Neuronal stem cell (in vitro differentiated cells): ENCODE measurements at regions not wholly inside any gene's neighbourhood (a gene's known extent, or its start where the extent isn't known, plus 50 kb on each side); places are given as distances from the start of the nearest gene placed in this dataset.
A peak's percentile ranks its signal among the peaks of the same experiment; 100 is the strongest.

Experiments used
- DNase-seq: peaks from one replicate; pipeline ENCODE4 v3.0.0-alpha.2; 2013; ENCODE audit warnings: low spot score
- H2AFZ ChIP-seq: one replicate; pipeline ENCODE4 v1.6.1; 2013; ENCODE audit warnings: mild to moderate bottlenecking, low read length, inconsistent platforms
- H2AK5ac ChIP-seq: 2 replicates; pipeline ENCODE4 v1.6.1; 2013; ENCODE audit warnings: low read depth, mild to moderate bottlenecking, inconsistent platforms, low read length, moderate library complexity, mixed read lengths
- H2BK120ac ChIP-seq: 2 replicates; pipeline ENCODE4 v1.6.1; 2013; ENCODE audit warnings: low read depth, mild to moderate bottlenecking, inconsistent platforms, low read length, moderate library complexity, mixed read lengths
- H2BK12ac ChIP-seq: one replicate; pipeline ENCODE4 v1.6.1; 2013; ENCODE audit warnings: low read length, inconsistent platforms
- H2BK15ac ChIP-seq: 2 replicates; pipeline ENCODE4 v1.6.1; 2013; ENCODE audit warnings: mild to moderate bottlenecking, low read length, inconsistent platforms, mixed read lengths
- H2BK5ac ChIP-seq: one replicate; pipeline ENCODE4 v1.6.1; 2013; ENCODE audit warnings: inconsistent platforms, mild to moderate bottlenecking, low read length, moderate library complexity
- H3K14ac ChIP-seq: one replicate; pipeline ENCODE4 v1.6.1; 2013; ENCODE audit warnings: low read length, inconsistent platforms
- H3K18ac ChIP-seq: 2 replicates; pipeline ENCODE4 v1.6.1; 2013; ENCODE audit warnings: low read length, inconsistent platforms
- H3K23ac ChIP-seq: 2 replicates; pipeline ENCODE4 v1.6.1; 2013; ENCODE audit warnings: low read depth, mild to moderate bottlenecking, mixed read lengths, low read length, inconsistent platforms; ENCODE audit not compliant: poor library complexity
- H3K27ac ChIP-seq: replicated peaks from 3 replicates; pipeline ENCODE4 v1.5.1; 2013; ENCODE audit warnings: low read length, inconsistent platforms
- H3K27me3 ChIP-seq, 3 experiments: 2 replicates each; pipeline ENCODE4 v1.6.1; 2013; ENCODE audit warnings: low read length in 3 of 3, mild to moderate bottlenecking in 2 of 3, inconsistent platforms in 1 of 3, low read depth in 1 of 3, mixed read lengths in 1 of 3, moderate library complexity in 1 of 3; ENCODE audit not compliant: control insufficient read depth in 3 of 3, insufficient read depth in 3 of 3
- H3K36me3 ChIP-seq, 2 donors: replicated peaks in 1 of 2; 2 replicates each; pipeline ENCODE4 v1.6.1; 2013; ENCODE audit warnings: low read length in 2 of 2; ENCODE audit not compliant: control insufficient read depth in 2 of 2, insufficient read depth in 2 of 2
- H3K4ac ChIP-seq: 2 replicates; pipeline ENCODE4 v1.6.1; 2013; ENCODE audit warnings: inconsistent platforms, mild to moderate bottlenecking, low read length, moderate library complexity
- H3K4me1 ChIP-seq, 2 donors: 1 replicate in 1 of 2; 2 replicates in 1 of 2; pipeline ENCODE4 v1.6.1; 2013; ENCODE audit warnings: low read length in 2 of 2, low read depth in 1 of 2; ENCODE audit not compliant: control insufficient read depth in 2 of 2, insufficient read depth in 1 of 2
- H3K4me2 ChIP-seq: one replicate; pipeline ENCODE4 v1.6.1; 2013; ENCODE audit warnings: mild to moderate bottlenecking, low read length, inconsistent platforms; ENCODE audit not compliant: insufficient read depth, poor library complexity, severe bottlenecking
- H3K4me3 ChIP-seq, 2 donors: 2 replicates each; pipeline ENCODE4 v1.5.1; 2013; ENCODE audit warnings: low read length in 2 of 2, mild to moderate bottlenecking in 2 of 2, inconsistent platforms in 1 of 2, moderate library complexity in 1 of 2
- H3K79me1 ChIP-seq: one replicate; pipeline ENCODE4 v1.6.1; 2013; ENCODE audit warnings: low read depth, mild to moderate bottlenecking, inconsistent platforms, low read length, moderate library complexity
- H3K9ac ChIP-seq: one replicate; pipeline ENCODE4 v1.6.1; 2013; ENCODE audit warnings: mild to moderate bottlenecking, low read depth, low read length, inconsistent platforms; ENCODE audit not compliant: poor library complexity
- H3K9me3 ChIP-seq, 2 donors: replicated peaks in 1 of 2; 2 replicates each; pipeline versions ENCODE3 to v1.6.1; 2013; ENCODE audit warnings: low read length in 2 of 2, mild to moderate bottlenecking in 2 of 2, inconsistent platforms in 1 of 2, low read depth in 1 of 2, mixed read lengths in 1 of 2, moderate library complexity in 1 of 2; ENCODE audit not compliant: control insufficient read depth in 2 of 2, insufficient read depth in 1 of 2
- H4K8ac ChIP-seq: one replicate; pipeline ENCODE4 v1.6.1; 2013; ENCODE audit warnings: low read depth, mild to moderate bottlenecking, inconsistent platforms, low read length, moderate library complexity
- H4K91ac ChIP-seq: one replicate; pipeline ENCODE4 v1.6.1; 2013; ENCODE audit warnings: low read length, low read depth, mild to moderate bottlenecking, inconsistent platforms; ENCODE audit not compliant: poor library complexity
- WGBS, 2 donors: extraction: QIAGEN DNeasy Blood & Tissue Kit; methylation state at CpG; one replicate each; pipeline ENCODE4 v1.1.7; 2013; ENCODE audit warnings: missing lambda C conversion rate in 2 of 2, mixed read lengths in 1 of 2; ENCODE audit not compliant: insufficient read length in 2 of 2, insufficient replicate concordance in 1 of 2; ENCODE audit errors: extremely low coverage in 2 of 2; 5-methylcytosine and 5-hydroxymethylcytosine counted together

DNA sequence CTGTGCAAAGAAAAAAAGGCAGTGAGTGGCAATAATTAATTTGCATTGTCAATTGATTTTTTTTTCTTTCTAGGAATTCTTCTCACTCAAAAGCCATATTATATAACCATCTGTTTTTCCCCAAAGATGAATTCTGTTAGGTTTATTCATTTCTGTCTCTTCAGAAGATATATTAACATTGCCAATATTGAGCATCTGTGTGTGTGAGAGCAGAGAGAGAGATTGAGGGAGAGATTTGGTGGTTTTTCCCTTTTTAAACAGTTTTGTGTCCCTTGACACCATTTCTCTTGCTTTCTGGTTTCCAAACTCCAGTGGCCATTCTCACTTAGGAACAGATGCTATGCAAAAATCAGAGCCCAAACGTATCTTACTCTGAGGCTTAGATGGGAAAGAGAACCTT, 112.5 kb downstream of the LACC1 start:
- no peak overlapping the region for H3K18ac ChIP-seq
- no peak for DNase-seq
- H2BK5ac ChIP-seq = no peak overlapping the region
- no peak overlapping the region for H3K23ac ChIP-seq
- no peaks in the 10 kb centered on the region for H3K27me3 ChIP-seq
- no peak overlapping the region for H2BK12ac ChIP-seq
- H2AFZ ChIP-seq = no peak overlapping the region
- H3K36me3 ChIP-seq = no peaks in the 10 kb centered on the region
- H4K91ac ChIP-seq = no peak overlapping the region
- no peak overlapping the region for H2AK5ac ChIP-seq
- H3K14ac ChIP-seq = no peak overlapping the region
- no CpG with 5 or more reads among the region's 1 CpG for WGBS, 2 donors
- H3K27ac ChIP-seq = no peak overlapping the region
- H3K9ac ChIP-seq = no peak overlapping the region
- no peak overlapping the region for H4K8ac ChIP-seq
- no peaks in the 10 kb centered on the region for H3K79me1 ChIP-seq
- no peak overlapping the region for H3K4me3 ChIP-seq
- H3K4me2 ChIP-seq = no peak overlapping the region
- H2BK120ac ChIP-seq = no peak overlapping the region
- no peak overlapping the region for H3K4ac ChIP-seq
- H2BK15ac ChIP-seq = no peak overlapping the region
- H3K9me3 ChIP-seq = peaks cover 2% of the 10 kb centered on the region in 2 donors
- peaks cover 0 to 4% of the 10 kb centered on the region in 2 donors for H3K4me1 ChIP-seq

DNA sequence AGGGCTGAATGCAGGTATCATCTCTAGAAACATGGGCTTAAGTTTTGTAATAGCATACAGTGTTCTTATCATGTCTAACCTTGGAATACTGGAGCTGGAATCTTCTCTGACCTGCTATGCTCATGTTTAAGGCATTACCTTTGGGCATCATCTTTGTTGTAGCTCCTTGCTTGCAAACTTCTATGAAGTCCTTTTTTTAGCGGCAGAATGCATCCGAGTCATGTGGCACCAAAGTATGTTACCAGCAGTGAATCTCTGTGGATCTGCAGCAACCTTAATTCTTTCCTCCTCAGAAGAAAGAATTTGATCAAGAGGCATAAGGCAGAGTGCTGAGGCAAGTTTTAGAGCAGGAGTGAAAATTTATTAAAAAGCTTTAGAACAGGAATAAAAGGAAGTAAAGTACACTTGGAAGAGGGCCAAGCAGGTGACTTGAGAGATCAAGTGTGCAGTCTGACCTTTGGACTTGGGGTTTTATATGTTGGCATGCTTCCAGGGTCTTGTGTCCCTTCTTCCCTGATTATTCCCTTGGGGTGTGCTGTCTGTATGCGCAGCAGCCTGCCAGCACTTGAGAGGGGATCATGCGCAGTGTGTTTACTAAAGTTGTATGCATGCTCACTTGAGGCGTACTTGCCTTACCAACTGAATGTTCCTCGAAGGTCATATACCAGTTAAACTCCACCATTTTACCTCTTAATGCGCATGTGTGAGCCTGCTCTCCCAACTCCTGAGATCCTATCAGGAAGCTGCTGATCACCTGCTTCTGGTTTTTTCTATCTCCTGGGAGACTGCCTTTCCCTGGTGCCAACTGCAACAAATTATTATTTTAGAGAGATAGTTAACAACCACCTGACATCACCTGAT, 115.5 kb downstream of the LACC1 start:
- no peak overlapping the region for H2AFZ ChIP-seq

DNA sequence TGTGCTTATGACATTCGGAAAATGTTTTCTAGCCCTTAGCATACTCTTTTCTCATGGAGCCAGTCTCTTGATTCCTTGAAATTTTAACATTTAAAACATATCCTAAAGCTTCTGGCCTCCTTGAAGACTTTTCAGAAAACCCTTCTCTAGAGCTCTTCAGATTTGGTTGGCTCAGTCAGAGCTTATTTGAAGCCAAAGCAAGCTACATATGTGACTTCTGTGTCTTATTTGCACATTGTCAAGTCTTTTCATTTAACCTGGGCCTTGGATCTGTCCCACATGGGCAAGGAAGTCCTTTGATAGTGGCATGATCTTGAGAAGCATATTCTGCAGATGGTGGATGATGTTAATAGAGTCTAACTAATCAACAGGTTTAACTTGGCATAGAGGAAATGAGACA, 116.5 kb downstream of the LACC1 start:
- Histone ChIP-seq H3K14ac (no peak overlapping the region), H3K4me3 (no peak overlapping the region), H3K9me3 (peaks cover 2% of the 10 kb centered on the region in 2 donors), H3K27me3 (no peaks in the 10 kb centered on the region), H4K8ac (no peak overlapping the region), H2BK120ac (no peak overlapping the region), H2BK5ac (no peak overlapping the region), H3K9ac (no peak overlapping the region), H2AK5ac (no peak overlapping the region), H3K79me1 (no peaks in the 10 kb centered on the region), H3K4ac (no peak overlapping the region), H3K23ac (no peak overlapping the region), H4K91ac (no peak overlapping the region), H3K27ac (no peak overlapping the region), H3K4me2 (no peak overlapping the region), H3K18ac (no peak overlapping the region), H2AFZ (no peak overlapping the region), H3K36me3 (no peaks in the 10 kb centered on the region), H3K4me1 (peaks cover 0 to 4% of the 10 kb centered on the region in 2 donors), H2BK15ac (no peak overlapping the region), H2BK12ac (no peak overlapping the region)
- no peak for DNase-seq
- WGBS, 2 donors = no CpG with 5 or more reads among the region's 1 CpG

More for the DNA sequence above, 115.5 kb downstream of the LACC1 start:
- Histone ChIP-seq H2BK15ac (no peak overlapping the region), H3K79me1 (no peaks in the 10 kb centered on the region), H3K18ac (no peak overlapping the region), H3K4me1 (peaks cover 0 to 4% of the 10 kb centered on the region in 2 donors), H3K4me2 (no peak overlapping the region), H3K14ac (no peak overlapping the region), H2BK12ac (no peak overlapping the region), H3K4ac (no peak overlapping the region), H3K27ac (no peak overlapping the region), H2BK5ac (no peak overlapping the region), H2BK120ac (no peak overlapping the region), H3K9ac (no peak overlapping the region), H3K23ac (no peak overlapping the region), H3K27me3 (no peaks in the 10 kb centered on the region), H4K8ac (no peak overlapping the region), H3K9me3 (peaks cover 2% of the 10 kb centered on the region in 2 donors), H2AK5ac (no peak overlapping the region), H4K91ac (no peak overlapping the region), H3K4me3 (no peak overlapping the region), H3K36me3 (no peaks in the 10 kb centered on the region)
- WGBS, 2 donors = no CpG with 5 or more reads among the region's 7 CpGs
- DNase-seq = no peak

DNA sequence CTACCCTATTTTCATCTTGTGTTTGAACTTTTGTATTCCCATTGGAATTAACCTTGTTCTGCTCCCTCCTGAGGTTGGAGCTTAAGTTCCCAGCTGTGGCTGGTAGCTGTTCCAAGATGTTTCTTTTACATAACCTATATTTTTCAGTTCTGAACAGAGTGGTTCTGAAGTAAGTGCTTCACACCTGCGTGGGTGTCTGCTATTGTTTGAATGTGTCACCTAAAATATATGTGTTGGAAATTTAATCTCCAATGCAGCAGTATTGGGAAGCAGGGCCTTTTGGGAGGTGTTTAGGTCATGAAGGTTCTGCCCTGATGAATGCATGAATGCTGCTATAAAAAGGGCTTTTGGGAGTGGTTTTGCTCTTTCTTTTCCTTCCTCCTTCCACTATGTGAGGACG, 123.8 kb downstream of the LACC1 start:
- H3K4me1 ChIP-seq = peaks cover 0 to 3% of the 10 kb centered on the region in 2 donors
- peaks cover 0 to 4% of the 10 kb centered on the region in 2 donors for H3K9me3 ChIP-seq
- no peak overlapping the region for H4K8ac ChIP-seq
- no peak overlapping the region for H3K27ac ChIP-seq
- peak overlapping the region; percentile 68 for H2AFZ ChIP-seq
- no peaks in the 10 kb centered on the region for H3K36me3 ChIP-seq
- no peak overlapping the region for H3K4me3 ChIP-seq
- H3K9ac ChIP-seq = no peak overlapping the region
- H3K27me3 ChIP-seq = no peaks in the 10 kb centered on the region
- no peak overlapping the region for H2AK5ac ChIP-seq
- no peak overlapping the region for H3K4me2 ChIP-seq
- no peak overlapping the region for H2BK12ac ChIP-seq
- H3K18ac ChIP-seq = no peak overlapping the region
- H3K23ac ChIP-seq = no peak overlapping the region
- no CpG with 5 or more reads among the region's 2 CpGs for WGBS, 2 donors
- H3K79me1 ChIP-seq = no peaks in the 10 kb centered on the region
- H2BK120ac ChIP-seq = no peak overlapping the region
- no peak for DNase-seq
- no peak overlapping the region for H4K91ac ChIP-seq
- no peak overlapping the region for H3K14ac ChIP-seq
- no peak overlapping the region for H3K4ac ChIP-seq
- no peak overlapping the region for H2BK15ac ChIP-seq
- no peak overlapping the region for H2BK5ac ChIP-seq
